AG10803 (cell line): ENCODE measurements at regions not wholly inside any gene's neighbourhood (a gene's known extent, or its start where the extent isn't known, plus 50 kb on each side); places are given as distances from the start of the nearest gene placed in this dataset.

Experiments used
- DNase-seq: peaks from one replicate; pipeline ENCODE4 v3.0.0; 2010; ENCODE audit warnings: low read depth
- H3K4me3 ChIP-seq: 2 replicates; pipeline ENCODE4 v1.5.1; 2011; ENCODE audit warnings: mild to moderate bottlenecking, low read length, control low read depth
- TF ChIP-seq, protein P1 (sequence below): conservative IDR thresholded peaks from 2 replicates; pipeline ENCODE4 v1.5.1; 2011; ENCODE audit warnings: mild to moderate bottlenecking, low read length, control low read depth, inconsistent platforms

GRCh38 chr7:10282909-10283308 is 690.8 kb upstream of the PHF14 start:
- no peak overlapping the region for H3K4me3 ChIP-seq
- DNase-seq = no peak

GRCh38 chr7:10284001-10284400 is 689.7 kb upstream of the PHF14 start:
- H3K4me3 ChIP-seq = no peak overlapping the region
- TF ChIP-seq, protein P1, sequence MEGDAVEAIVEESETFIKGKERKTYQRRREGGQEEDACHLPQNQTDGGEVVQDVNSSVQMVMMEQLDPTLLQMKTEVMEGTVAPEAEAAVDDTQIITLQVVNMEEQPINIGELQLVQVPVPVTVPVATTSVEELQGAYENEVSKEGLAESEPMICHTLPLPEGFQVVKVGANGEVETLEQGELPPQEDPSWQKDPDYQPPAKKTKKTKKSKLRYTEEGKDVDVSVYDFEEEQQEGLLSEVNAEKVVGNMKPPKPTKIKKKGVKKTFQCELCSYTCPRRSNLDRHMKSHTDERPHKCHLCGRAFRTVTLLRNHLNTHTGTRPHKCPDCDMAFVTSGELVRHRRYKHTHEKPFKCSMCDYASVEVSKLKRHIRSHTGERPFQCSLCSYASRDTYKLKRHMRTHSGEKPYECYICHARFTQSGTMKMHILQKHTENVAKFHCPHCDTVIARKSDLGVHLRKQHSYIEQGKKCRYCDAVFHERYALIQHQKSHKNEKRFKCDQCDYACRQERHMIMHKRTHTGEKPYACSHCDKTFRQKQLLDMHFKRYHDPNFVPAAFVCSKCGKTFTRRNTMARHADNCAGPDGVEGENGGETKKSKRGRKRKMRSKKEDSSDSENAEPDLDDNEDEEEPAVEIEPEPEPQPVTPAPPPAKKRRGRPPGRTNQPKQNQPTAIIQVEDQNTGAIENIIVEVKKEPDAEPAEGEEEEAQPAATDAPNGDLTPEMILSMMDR = no peak
- no peak for DNase-seq

More at GRCh38 chr7:10282909-10283308, 690.8 kb upstream of the PHF14 start:
- TF ChIP-seq, protein P1 = no peak

GRCh38 chr7:10299384-10299783 is 674.3 kb upstream of the PHF14 start:
- TF ChIP-seq, protein P1 = no peak
- no peak overlapping the region for H3K4me3 ChIP-seq
- DNase-seq = no peak

GRCh38 chr7:10300577-10300976 is 673.1 kb upstream of the PHF14 start:
- no peak overlapping the region for H3K4me3 ChIP-seq
- no peak for DNase-seq
- TF ChIP-seq, protein P1 = no peak

DNA sequence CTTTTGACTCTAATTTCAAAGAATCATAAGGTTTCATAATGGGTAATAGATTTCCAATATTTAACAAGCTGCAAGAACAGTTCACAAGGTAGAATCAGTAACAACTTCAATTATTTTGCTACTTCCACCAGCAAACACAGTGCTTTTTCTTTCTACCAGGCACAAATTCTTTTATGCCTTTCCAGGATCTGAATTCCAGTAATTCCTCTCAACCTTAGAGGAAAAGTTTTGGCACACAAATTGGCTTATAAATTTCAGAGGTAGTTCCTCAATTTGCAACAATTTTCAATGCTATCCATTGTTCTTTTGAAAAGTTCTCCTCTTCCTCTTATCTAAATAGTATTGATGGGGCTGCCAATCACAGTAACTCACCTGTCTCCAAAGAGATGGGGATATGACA is 665.4 kb upstream of the PHF14 start:
- no peak for DNase-seq
- no peak overlapping the region for H3K4me3 ChIP-seq
- TF ChIP-seq, protein P1 = no peak

DNA sequence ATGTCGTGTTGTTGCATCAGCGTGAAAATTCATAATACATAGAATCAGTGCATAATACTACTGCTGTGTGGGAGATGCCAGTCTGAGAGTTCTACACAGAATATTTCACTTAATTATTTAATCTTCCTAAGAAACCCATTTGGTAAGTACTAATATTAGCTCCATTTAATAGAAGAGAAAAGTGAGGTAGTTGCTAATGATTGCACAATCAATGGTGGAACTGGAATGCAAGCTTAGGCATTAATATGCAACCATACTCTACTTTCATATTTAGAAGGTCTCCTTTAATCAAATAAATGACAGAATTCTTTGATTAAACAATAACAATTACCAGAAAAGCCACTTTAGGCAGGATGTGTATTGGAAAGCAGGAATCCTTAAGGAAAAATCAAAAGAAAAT is 660.7 kb upstream of the PHF14 start:
- TF ChIP-seq, protein P1 = no peak
- no peak overlapping the region for H3K4me3 ChIP-seq
- no peak for DNase-seq

DNA sequence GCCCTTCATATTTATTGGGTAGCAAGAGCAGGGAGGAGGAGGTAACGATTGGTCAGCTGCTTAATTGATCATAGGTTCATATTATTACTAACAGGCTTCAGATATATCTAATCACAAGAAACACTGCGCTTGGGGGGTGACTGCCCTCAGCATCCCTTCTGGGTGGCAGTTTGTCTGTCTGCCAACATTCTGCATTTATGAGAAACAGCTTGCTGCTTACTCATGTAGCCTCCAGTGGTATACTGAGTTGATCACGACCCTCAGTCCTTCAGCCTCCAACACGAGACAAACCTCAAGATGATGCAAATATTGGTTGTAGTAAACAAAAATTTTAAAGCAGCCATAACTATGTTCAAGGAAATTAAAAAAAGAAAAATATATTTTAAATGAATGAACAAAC is 657.8 kb upstream of the PHF14 start:
- no peak overlapping the region for H3K4me3 ChIP-seq
- no peak for DNase-seq
- TF ChIP-seq, protein P1 = no peak
